ENCODE measurements at regions not wholly inside any gene's neighbourhood (a gene's known extent, or its start where the extent isn't known, plus 50 kb on each side); places are given as distances from the start of the nearest gene placed in this dataset.

GRCh38 chr9:1726993-1727759 lies 288.0 kb upstream of the SMARCA2 start:
- TF ChIP-seq CTCF (IDR thresholded peaks at IDR 0.05; ENCODE audit: low read length) (no peak), EZH2 (IDR thresholded peaks at IDR 0.05; ENCODE audit: borderline replicate concordance, low read length) (no peak)

Measured in OCI-LY1 (cell line).